RWPE2 (cell line): ENCODE measurements at regions not wholly inside any gene's neighbourhood (a gene's known extent, or its start where the extent isn't known, plus 50 kb on each side); places are given as distances from the start of the nearest gene placed in this dataset.
"Not testable (repeated sequence)": the region's sequence is repeated elsewhere in the genome, so short reads cannot be mapped to it uniquely, and the experiment has no call there.

Experiments used
- ATAC-seq: fragments of 200-7000 bp; cut with Tn5 transposase; 3 replicates; pipeline ENCODE4 v1.9.1; 2021; ENCODE audit warnings: low read depth
- DNase-seq: peaks from one replicate; pipeline ENCODE4 v3.0.0-alpha.2; 2020; ENCODE audit warnings: low spot score
- H3K27ac ChIP-seq: fragments of 450-650 bp; 2 replicates; pipeline ENCODE4 v1.5.1; 2017; ENCODE audit warnings: mild to moderate bottlenecking; ENCODE audit not compliant: poor library complexity, severe bottlenecking
- H3K27me3 ChIP-seq: fragments of 250-450 bp; sonication (Bioruptor Pico); 2 replicates; pipeline ENCODE4 v1.5.1; 2021; ENCODE audit warnings: mild to moderate bottlenecking, moderate library complexity; ENCODE audit not compliant: insufficient read depth, poor library complexity, severe bottlenecking
- H3K36me3 ChIP-seq: fragments of 250-450 bp; sonication (Bioruptor Pico); 2 replicates; pipeline ENCODE4 v1.5.1; 2020; ENCODE audit warnings: low read depth, mild to moderate bottlenecking, moderate library complexity
- H3K4me1 ChIP-seq: fragments of 250-450 bp; sonication (Bioruptor Pico); 2 replicates; pipeline ENCODE4 v1.5.1; 2021; ENCODE audit warnings: mild to moderate bottlenecking, moderate library complexity; ENCODE audit not compliant: insufficient read depth, poor library complexity, severe bottlenecking
- H3K4me3 ChIP-seq: fragments of 250-450 bp; sonication (Bioruptor Pico); 2 replicates; pipeline ENCODE4 v1.5.1; 2021; ENCODE audit warnings: mild to moderate bottlenecking, moderate library complexity; ENCODE audit not compliant: severe bottlenecking
- H3K9me3 ChIP-seq: fragments of 250-450 bp; sonication (Bioruptor Pico); 2 replicates; pipeline ENCODE4 v1.5.1; 2021; ENCODE audit warnings: mild to moderate bottlenecking, moderate library complexity; ENCODE audit not compliant: severe bottlenecking
- CTCF ChIP-seq: fragments of 450-650 bp; IDR thresholded peaks from one replicate; pipeline ENCODE4 v1.5.1; 2017; ENCODE audit warnings: mild to moderate bottlenecking, moderate library complexity; ENCODE audit not compliant: poor library complexity, severe bottlenecking

- Histone ChIP-seq H3K27ac (no peak overlapping the region), H3K27me3 (no peaks in the 10 kb centered on the region), H3K4me1 (no peaks in the 10 kb centered on the region), H3K36me3 (no peaks in the 10 kb centered on the region), H3K4me3 (no peak overlapping the region), H3K9me3 (no peaks in the 10 kb centered on the region)
- TF ChIP-seq CTCF: no peak
- ATAC-seq (no peak), DNase-seq (no peak)
Measured at GRCh38 chr1:166682588-166682987, 156.7 kb upstream of the POGK start.

- H3K27me3 ChIP-seq, H3K4me3 ChIP-seq, H3K36me3 ChIP-seq, H3K9me3 ChIP-seq, ATAC-seq, H3K27ac ChIP-seq, DNase-seq, H3K4me1 ChIP-seq: not testable (repeated sequence)
Measured at GRCh38 chr1:166684669-166685068, 154.6 kb upstream of the POGK start.

- Histone ChIP-seq H3K4me3 (no peak overlapping the region), H3K36me3 (no peaks in the 10 kb centered on the region), H3K27ac (no peak overlapping the region), H3K4me1 (no peaks in the 10 kb centered on the region), H3K27me3 (no peaks in the 10 kb centered on the region), H3K9me3 (no peaks in the 10 kb centered on the region)
- no peak for DNase-seq
- no peak for TF ChIP-seq CTCF
- no peak for ATAC-seq
Measured at GRCh38 chr1:166685200-166685599, 154.1 kb upstream of the POGK start.

GRCh38 chr1:166685891-166686290 is 153.4 kb upstream of the POGK start:
- not testable (repeated sequence) for H3K27ac ChIP-seq, H3K9me3 ChIP-seq, H3K36me3 ChIP-seq, H3K4me3 ChIP-seq, H3K4me1 ChIP-seq, ATAC-seq, DNase-seq, H3K27me3 ChIP-seq

GRCh38 chr1:166690596-166690995 is 148.7 kb upstream of the POGK start:
- not testable (repeated sequence) for H3K27ac ChIP-seq, H3K27me3 ChIP-seq, H3K4me3 ChIP-seq, H3K9me3 ChIP-seq, DNase-seq, ATAC-seq, H3K36me3 ChIP-seq, H3K4me1 ChIP-seq

- TF ChIP-seq CTCF: no peak
- no peaks in the 10 kb centered on the region for H3K4me1 ChIP-seq
- H3K27me3 ChIP-seq: no peaks in the 10 kb centered on the region
- no peaks in the 10 kb centered on the region for H3K9me3 ChIP-seq
- H3K4me3 ChIP-seq: no peak overlapping the region
- DNase-seq (no peak), ATAC-seq (no peak)
- H3K27ac ChIP-seq: no peak overlapping the region
- no peaks in the 10 kb centered on the region for H3K36me3 ChIP-seq
Measured at GRCh38 chr1:166691476-166691875, 147.8 kb upstream of the POGK start.
